ENCODE measurements at regions not wholly inside any gene's neighbourhood (a gene's known extent, or its start where the extent isn't known, plus 50 kb on each side); places are given as distances from the start of the nearest gene placed in this dataset.

- DNase-seq (ENCODE audit: low spot score): peak; percentile 7
These were observed 278.5 kb upstream of the HTR2A start for GRCh38 chr13:47175172-47175866.

- no peak for DNase-seq (ENCODE audit: low spot score)
These were observed 274.1 kb upstream of the HTR2A start for GRCh38 chr13:47170971-47171370.

- no peak for DNase-seq (ENCODE audit: low spot score)
These were observed 271.8 kb upstream of the HTR2A start for GRCh38 chr13:47168618-47169017.

- DNase-seq (ENCODE audit: low spot score): no peak
These were observed 271.2 kb upstream of the HTR2A start for GRCh38 chr13:47168066-47168465.

GRCh38 chr13:47166336-47166735 is 269.5 kb upstream of the HTR2A start:
- DNase-seq (ENCODE audit: low spot score): no peak

GRCh38 chr13:47159853-47160550 is 263.1 kb upstream of the HTR2A start:
- no peak for DNase-seq (ENCODE audit: low spot score)

GRCh38 chr13:47158593-47158992 is 261.7 kb upstream of the HTR2A start:
- no peak for DNase-seq (ENCODE audit: low spot score)

- peak; percentile 52 for DNase-seq (ENCODE audit: low spot score)
These were observed 251.7 kb upstream of the HTR2A start for GRCh38 chr13:47148543-47148942.

GRCh38 chr13:47147812-47148119 is 250.9 kb upstream of the HTR2A start:
- DNase-seq (ENCODE audit: low spot score): no peak

- no peak for DNase-seq (ENCODE audit: low spot score)
These were observed 250.3 kb upstream of the HTR2A start for GRCh38 chr13:47146991-47147811.

- peak; percentile 8 for DNase-seq (ENCODE audit: low spot score)
These were observed 249.3 kb upstream of the HTR2A start for GRCh38 chr13:47146136-47146535.

GRCh38 chr13:47144782-47145181 is 247.9 kb upstream of the HTR2A start:
- DNase-seq (ENCODE audit: low spot score): no peak

- no peak for DNase-seq (ENCODE audit: low spot score)
These were observed 245.3 kb upstream of the HTR2A start for GRCh38 chr13:47142105-47142504.

GRCh38 chr13:47139519-47139918 is 242.7 kb upstream of the HTR2A start:
- DNase-seq (ENCODE audit: low spot score): no peak

- no peak for DNase-seq (ENCODE audit: low spot score)
These were observed 239.7 kb upstream of the HTR2A start for GRCh38 chr13:47136504-47136941.

GRCh38 chr13:47135800-47136503 is 239.1 kb upstream of the HTR2A start:
- no peak for DNase-seq (ENCODE audit: low spot score)

- no peak for DNase-seq (ENCODE audit: low spot score)
These were observed 238.2 kb upstream of the HTR2A start for GRCh38 chr13:47134939-47135489.

GRCh38 chr13:47133011-47133445 is 236.2 kb upstream of the HTR2A start:
- DNase-seq (ENCODE audit: low spot score): no peak

GRCh38 chr13:47129461-47129860 is 232.6 kb upstream of the HTR2A start:
- DNase-seq (ENCODE audit: low spot score): no peak

GRCh38 chr13:47126432-47126831 is 229.6 kb upstream of the HTR2A start:
- DNase-seq (ENCODE audit: low spot score): peak; percentile 16

- no peak for DNase-seq (ENCODE audit: low spot score)
These were observed 224.4 kb upstream of the HTR2A start for GRCh38 chr13:47121092-47121763.
